Ammon's horn (tissue), 1 donor: ENCODE measurements at regions not wholly inside any gene's neighbourhood (a gene's known extent, or its start where the extent isn't known, plus 50 kb on each side); places are given as distances from the start of the nearest gene placed in this dataset.
"Not testable (repeated sequence)": the region's sequence is repeated elsewhere in the genome, so short reads cannot be mapped to it uniquely, and the experiment has no call there.

Experiments
- DNase-seq: peaks from one replicate; pipeline ENCODE4 v3.0.0-alpha.2; 2016; ENCODE audit warnings: low spot score

DNA sequence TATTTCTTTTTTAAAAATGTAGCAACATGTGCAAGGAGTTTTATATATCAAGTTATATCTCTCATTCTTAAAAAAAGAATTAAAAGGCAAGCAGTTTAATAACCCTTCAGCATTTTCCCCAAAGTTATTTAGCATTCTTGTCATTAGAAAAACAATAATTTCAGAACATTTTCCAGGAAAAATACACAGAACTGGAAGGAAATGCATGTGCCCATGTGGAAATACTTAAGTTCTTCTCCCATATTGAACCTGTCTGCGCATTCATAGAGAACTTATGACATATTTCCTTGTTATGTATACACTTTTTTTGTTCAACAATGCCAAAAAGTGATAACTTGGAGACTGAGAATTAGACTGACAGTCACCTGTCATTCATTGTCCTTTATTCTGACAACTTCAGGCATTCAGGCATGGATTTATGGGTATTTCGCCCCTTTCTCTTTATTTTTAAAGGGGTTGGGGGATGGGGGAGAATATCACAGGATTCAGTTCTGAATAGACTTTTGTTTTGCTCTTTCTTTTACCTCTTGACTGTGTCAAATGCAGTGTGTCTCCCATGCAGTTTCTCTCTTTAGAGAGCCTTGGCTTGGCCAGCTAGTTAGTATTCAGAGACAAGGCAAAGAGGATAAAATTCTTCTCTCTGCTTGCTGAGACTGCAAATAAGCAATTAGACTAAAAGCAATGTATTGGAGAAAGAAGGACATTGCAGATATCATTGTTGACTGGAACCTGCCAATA is 701.0 kb downstream of the NR2F1-AS1 start:
- no peak for DNase-seq

DNA sequence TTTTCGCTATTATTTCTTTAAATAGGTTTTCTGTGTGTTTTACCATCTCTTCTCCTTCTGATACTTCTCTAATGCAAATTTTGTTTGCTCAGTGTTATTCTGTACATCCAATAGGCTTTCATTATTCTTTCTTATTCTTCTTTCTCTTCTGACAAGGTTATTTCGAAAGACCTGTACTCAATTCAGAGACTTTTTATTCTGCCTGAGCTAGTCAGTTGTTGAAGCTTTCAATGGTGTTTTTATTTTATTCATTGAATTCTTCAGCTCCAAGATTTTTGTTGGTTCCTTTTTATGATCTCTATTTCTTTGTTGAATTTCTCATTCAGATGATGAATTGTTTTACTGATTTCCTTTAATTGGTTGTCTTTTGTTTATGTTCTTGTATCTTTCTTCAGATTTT is 706.2 kb downstream of the NR2F1-AS1 start:
- no peak for DNase-seq

DNA sequence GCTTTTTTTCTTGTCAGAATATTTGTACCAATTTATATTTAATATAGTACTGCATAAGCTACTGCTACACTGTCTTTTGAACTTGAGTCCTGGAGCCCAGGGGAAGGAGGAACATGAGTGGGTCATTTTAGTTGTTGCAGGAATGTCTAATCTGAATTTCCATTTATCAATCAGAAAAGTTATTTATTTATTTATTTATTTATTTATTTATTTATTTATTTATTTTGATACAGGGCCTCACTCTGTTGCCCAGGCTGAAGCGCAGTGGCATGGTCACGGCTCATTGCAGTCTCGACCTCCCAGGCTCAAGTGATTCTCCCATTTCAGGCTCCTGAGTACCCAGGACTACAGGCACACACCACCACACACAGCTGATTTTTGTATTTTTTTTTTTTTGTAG is 712.6 kb downstream of the NR2F1-AS1 start:
- no peak for DNase-seq

DNA sequence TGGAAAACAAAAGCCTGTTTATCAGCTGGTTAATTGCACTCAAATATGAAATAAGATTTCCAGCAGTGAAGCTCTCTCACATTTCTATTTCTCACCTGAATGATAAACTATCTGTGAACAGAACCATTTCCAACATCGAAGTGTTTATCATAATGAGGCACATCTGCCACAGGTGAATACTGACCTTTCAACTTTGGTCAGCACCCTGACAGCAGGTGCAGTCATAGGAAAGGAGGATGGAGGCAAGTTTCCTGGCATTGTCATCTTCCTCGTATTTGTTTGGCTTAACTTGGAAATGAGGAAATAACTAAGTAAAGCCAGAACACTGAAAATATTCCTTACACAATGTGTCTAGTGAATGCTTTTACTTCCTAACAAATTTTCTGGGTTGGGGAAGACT is 716.4 kb downstream of the NR2F1-AS1 start:
- DNase-seq, result no peak

DNA sequence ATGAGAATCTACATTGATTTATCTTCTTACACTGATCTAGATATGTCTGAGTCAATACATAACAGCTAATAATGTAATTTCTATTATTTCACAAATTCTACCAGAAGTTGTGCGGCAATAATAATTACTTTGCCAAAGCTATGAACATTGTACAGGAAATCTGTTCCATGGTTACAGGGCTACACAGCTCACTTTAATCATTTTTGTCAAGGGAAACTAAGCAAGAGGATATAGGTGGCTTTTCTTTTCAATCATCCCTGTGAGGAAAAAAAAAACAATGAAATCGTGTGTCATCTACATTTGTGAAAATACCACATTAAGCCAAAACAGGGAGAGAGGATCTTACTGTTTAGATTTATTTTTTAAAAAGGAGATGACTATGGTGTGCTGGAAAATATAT is 717.4 kb downstream of the NR2F1-AS1 start:
- no peak for DNase-seq

DNA sequence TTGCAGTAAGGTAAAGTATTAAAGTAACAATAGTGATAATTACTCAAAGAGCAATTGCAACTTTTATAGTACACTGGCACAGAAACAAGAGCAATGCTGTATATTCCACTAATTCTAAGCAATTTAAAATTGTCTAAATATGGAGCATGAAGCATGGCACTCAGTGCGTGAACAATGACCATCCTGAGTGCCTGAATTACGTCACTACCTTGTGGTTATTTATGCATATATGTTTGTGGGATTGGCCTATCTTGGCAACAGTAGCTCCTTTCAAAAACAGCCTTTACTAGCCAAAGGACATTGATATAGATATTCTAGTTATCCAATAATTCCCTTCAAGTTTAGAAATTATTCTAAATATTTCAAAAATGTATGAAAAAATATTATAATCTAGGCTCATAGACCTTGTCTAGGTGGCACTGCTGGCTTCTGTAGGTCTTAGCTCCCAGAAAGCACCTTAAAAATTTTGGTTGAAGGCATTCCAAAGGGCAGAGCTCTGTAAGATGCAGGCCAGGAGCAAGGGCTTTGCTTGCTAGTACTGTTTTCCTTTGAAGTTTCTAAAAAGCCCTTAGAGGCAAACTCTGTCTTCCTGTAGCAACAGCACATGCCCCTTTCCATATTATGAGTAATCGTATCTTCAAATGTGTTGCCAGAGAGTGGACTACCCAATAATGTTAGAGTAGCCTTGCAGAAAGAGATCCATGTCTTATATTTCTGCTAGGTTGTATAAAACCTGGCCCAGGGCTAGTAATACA is 719.3 kb downstream of the NR2F1-AS1 start:
- no peak for DNase-seq

DNA sequence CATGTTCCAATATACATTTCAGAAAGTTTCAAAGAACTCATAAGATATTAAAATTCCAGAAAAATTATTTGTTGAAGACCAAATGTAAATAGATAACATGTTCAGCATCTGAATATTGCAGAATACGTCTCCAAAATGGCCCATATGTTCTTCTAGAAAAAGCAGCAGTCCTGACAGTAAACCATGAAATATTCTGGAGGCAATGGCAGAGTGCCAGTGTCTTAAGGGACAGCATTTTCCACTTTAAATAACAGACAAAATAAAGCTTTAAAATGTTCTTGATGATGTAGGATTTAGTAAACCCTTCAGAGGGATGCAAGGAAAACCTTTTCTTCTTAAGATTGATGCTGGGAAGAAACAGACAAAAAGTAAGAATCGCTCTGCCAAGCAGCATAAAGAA is 721.0 kb downstream of the NR2F1-AS1 start:
- DNase-seq, result no peak

DNA sequence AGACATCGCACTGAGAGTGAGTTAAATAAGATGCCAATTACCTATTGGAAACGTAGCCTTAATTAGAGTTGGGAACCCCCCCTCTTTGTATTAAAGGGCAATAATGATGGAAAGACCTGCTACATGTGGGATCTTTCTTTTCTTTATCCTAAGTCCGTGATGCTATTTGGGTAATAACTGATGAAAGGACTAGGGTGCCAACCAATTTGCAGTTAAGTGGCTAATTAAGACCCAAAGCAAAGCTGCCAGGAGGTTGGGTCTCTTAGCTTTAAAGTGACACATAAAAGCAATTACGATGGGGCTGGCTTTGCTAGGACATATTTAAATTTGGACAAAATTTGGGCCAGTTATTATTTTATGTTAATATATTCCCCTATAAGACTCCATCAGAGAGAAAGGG is 728.8 kb downstream of the NR2F1-AS1 start:
- DNase-seq, result no peak

DNA sequence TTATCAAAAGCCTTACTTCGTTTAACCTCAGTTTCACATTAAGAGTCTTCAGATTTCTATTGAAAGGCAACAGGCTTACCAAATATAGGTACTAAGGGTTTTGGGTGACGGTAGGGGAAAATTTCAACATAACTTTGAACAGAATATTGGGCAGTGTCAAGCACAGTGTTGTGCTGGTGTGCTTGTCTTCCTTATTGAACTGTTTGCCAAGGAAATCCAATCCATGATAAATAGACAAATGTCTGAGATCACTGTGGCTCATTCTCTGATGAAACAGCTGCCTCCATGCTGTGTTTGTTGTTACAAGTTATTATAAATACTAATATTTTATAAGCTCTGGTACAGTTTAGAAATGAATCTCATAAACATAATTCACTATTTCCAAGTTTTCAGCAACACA is 730.1 kb downstream of the NR2F1-AS1 start:
- DNase-seq, result no peak

DNA sequence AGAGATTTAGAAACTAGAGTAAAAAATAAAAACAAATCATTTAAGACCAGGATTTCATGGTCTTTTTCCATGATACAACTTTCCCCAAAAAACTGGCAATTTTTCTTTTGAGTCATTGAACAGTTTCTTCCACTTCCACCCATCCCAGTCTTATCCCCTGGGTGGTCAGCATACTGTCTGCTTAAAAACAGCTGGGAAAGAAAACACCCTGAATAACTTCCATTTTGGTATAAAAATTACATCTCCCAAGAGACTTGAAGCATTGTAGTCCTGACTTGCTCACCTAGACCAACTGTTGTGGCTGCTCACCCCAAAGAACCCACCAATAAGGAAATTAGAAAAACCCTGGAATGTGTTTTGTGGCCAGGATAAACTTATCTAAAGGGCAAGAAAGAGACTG is 731.3 kb downstream of the NR2F1-AS1 start:
- DNase-seq, result no peak

DNA sequence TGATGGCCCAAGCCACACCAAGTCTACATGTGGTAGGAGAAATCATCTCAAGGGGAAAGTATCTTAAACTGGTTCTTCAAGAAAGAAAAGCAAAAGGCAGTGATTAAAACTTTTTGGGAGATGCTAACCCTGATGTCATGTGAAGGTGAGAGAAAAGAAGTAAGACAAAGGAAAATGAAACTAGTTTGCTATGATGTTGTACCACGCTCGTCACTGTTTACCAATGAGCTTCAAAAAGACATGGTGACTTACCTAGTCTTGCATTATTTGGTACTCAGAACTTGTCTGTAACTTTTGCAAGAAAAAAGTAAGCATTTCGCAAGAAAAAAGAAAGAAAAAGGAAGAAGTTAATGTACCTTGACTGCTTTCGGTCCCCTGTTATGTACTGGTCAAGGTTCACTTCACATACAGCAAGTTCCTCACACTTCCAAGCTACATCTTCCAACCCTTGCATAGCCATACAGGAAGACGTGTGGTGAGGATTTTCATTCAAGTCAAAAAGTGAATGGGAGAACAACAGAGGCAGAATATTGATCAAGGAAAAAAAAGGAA is 739.3 kb downstream of the NR2F1-AS1 start:
- DNase-seq, result no peak

DNA sequence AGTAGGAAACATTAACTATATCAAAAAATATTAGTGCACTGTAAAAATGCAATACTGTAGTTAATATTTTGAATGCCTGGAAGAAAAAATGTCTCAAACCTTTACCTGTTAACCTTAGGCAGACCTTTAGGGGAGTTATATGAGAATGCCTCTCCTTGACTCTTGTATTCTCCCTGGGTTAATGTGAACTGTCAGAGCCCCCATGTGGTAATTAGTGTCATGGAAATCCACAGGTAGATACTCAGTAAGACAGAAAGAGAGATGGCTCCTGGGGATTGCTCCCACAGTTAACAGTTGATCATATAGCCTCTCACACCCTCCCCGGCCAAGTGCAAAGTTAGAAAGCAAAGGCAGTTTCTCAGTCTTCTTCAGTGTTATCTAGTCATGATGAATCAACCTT is 742.8 kb downstream of the NR2F1-AS1 start:
- no peak for DNase-seq

DNA sequence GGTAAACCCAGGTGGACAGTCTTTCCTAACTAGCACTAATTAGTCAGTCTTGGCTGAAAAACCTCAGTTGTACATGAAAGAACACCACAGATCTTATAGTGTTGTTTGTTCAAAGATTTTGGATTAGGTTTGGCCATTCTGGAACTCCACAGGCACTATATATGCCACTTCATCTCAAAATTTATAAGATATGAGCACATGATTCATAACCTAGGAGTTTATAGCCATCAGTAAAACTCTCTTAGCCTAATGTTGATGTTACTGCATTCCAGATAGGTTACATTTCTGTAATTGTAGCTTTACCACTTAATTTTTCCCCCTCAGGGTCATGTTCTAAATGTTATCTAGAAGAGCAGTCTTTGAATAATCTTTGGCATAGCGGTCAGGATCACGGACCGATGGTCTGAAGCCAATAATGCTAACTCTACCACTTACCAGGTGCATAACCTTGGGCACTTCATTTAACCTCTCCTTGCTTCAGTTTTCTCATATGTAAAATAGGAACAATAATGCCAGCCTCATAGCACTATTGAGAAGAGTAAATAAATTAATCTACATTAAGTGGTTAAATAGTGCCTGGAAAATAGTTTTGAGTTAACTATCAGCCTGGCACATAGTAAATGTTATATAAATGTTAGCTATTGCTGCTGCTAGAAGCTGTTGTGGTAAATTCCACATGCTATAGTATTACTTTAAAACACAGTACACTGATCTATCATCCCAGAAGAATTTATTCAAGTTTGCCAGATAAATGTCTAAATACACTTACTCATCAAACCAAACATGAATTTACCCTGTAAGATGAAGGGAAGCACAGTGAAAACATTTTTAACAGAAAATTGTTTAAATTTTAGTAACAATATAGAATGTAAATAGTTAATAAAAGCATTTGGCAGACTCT is 743.9 kb downstream of the NR2F1-AS1 start:
- no peak for DNase-seq

DNA sequence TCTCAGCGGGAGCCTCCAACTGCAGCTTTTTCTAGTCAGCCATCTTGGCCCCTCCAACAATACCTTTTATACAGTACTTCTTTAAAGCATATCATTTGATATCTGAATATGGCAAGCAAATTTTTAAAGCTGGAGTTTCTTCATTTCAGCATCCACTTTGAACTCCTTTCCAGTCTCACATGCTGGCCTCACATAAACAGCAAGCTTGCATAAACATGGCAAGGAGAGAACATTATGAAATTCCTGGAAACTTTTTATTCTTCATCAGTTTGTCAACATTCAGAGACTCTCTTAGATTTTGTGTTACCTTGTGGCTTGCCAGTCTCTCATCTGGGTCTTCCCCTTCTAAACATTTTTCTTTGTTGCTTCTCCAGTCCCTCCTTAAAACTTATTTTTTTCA is 745.3 kb downstream of the NR2F1-AS1 start:
- DNase-seq, result no peak

DNA sequence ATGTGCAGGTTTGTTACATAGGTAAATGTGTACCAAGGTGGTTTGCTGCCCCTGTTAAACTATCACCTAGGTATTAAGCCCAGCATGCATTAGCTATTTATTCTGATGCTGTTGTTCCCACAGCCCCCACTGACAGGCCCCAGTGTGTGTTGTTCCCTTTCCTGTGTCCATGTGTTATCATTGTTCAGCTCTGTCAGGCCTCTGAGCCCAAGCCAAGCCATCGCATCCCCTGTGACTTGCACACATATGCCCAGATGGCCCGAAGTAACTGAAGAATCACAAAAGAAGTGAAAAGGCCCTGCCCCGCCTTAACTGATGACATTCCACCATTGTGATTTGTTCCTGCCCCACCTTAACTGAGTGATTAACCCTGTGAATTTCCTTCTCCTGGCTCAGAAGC is 757.5 kb downstream of the NR2F1-AS1 start:
- DNase-seq, result not testable (repeated sequence)

DNA sequence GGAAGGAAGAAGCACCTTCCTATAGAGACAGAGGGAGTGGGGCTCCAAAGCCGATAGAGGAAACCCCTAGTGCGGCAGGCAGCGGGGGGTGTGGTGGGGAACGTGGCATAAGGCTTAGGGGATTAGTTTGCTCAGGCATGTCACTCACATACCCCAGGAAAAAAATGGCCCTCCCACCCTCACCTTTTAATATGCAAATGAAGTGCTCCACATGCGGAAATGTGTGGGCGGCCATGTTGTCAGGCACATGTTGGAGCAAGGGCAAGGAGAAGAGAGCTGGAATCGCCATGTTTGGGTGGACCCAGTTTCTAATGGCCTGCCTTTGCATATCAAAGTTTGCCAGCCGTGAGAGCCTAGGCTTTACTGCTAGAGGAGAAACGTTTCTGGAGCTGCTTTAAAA is 758.8 kb downstream of the NR2F1-AS1 start:
- DNase-seq, result no peak

DNA sequence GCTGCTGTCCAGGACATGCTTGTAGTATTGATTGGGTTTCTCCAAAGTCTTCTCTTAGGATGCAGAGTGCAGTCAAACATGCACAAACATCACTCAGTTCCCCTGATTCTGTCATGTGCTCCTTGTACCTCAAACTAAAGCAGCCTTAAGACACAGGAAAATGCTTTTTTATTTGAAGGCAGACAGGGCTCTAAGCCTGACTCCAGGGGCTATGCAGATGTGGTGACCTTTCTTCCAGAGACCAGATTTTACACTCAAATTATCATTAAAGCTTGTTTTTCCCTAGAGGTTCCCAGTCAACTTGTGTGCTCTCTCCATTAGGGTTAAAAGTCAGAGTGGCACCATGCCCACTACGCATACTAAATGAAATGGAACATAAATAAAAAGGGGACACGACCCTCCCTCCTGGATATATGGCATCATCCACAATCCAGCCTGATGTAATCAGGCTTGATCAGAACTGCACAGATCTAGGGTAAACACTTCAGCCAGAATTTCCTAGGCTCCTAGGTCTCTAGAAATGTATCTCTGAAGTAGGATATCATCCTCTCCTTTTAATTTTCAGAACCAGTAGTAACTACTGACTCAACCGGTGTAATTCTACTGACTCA is 771.1 kb downstream of the NR2F1-AS1 start:
- DNase-seq, result no peak

DNA sequence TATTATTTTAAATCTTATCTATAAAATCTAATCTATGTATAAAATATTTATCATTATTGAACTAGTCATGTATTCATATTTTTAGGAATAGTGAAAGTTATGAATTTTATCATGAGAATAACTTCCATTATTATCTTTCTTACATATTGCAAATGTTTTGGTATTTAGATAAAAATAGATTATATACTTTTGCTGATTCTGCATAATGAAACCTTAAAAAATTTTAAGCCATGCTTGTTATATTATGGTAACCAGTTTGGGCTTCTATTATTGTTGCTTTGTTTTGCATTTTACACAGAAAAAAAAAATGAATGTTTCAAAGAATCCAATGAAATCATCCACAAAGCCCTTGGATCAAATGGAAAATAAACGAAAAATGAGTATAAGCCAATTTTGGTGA is 772.5 kb downstream of the NR2F1-AS1 start:
- DNase-seq, result no peak

DNA sequence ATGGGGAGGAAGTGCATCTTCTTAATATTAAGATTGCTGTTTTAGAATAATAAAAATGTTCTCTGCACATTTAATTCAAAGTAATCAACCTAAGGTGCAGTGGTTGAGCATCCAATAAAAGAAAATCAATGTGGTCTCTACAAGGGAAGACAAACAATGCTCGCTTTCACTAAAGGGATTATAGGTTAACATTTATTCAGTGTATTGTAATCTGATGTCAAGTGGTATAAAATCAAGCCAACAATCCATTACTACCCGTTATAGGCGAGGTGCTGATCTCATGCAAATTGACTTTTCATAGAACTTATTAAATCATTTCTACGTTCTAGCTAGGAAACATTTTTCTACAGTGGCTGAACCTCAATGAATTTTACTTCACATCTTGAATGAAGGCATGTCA is 773.9 kb downstream of the NR2F1-AS1 start:
- no peak for DNase-seq

DNA sequence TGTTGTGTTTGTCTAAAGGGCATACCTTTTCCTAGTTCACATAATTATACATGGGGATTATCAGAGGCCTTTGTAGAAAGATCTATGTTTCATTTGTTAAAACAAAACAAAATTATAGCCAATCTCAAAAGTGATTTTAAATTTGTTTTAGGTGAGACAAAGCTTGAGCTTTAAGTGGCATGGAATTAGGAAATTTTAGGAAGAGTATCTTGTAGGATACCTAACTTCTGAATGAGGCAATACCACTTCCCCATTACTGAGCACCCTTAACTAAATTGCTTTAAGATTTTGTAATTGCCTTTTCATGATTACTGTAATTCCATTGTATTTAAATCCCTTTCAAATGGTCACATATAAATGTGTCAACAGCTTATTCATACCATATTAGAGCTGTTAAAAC is 775.6 kb downstream of the NR2F1-AS1 start:
- DNase-seq, result no peak

DNA sequence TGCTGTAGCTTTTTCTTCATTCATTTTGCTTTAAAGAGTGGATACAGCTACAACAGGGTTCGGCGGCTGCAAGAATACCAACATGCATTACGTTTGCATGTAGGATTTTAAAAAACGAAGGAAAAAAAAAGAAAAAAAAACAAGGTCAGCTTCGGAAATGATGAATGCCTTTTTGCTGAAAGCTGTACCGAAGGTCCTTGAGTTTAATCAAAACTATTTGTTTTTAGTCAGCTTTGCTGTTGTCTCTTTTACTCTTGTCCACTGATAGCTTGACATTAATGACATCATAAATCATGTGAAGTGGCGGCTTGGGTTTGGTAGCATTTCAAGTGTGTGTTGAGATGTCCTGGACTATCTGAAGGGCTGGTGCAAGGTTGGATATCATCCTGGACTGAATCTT is 779.1 kb downstream of the NR2F1-AS1 start:
- DNase-seq, result no peak

DNA sequence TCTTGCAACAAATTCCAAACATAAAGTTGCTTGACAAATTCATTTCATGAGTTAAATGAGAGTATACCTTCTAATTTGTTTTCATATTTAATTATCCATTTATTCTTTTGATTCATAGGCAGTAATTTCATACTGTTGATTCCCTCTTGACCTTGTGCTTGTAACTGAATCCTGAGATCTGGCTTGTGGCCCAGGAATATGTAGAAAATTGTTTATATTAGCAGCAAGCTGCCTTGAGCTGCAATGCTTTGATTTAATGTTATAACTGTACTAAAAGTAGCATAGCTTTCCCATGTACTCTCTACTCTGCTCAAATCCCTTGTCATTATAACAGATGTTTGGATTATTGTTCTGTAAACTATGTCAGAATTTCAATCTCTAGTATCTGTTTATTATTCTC is 780.7 kb downstream of the NR2F1-AS1 start:
- DNase-seq, result no peak
